GM08714 (cell line): ENCODE measurements at regions not wholly inside any gene's neighbourhood (a gene's known extent, or its start where the extent isn't known, plus 50 kb on each side); places are given as distances from the start of the nearest gene placed in this dataset.

Source experiments
- H3K4me3 ChIP-seq: fragments of 200-500 bp; sonication (Bioruptor generic); 2 replicates; pipeline ENCODE4 v1.5.1; 2014; ENCODE audit warnings: mild to moderate bottlenecking, low read length, inconsistent platforms
- ZNF274 ChIP-seq: IDR thresholded peaks from 2 replicates; pipeline ENCODE4 v1.6.1; 2012; ENCODE audit warnings: mild to moderate bottlenecking, low read depth, low read length

DNA sequence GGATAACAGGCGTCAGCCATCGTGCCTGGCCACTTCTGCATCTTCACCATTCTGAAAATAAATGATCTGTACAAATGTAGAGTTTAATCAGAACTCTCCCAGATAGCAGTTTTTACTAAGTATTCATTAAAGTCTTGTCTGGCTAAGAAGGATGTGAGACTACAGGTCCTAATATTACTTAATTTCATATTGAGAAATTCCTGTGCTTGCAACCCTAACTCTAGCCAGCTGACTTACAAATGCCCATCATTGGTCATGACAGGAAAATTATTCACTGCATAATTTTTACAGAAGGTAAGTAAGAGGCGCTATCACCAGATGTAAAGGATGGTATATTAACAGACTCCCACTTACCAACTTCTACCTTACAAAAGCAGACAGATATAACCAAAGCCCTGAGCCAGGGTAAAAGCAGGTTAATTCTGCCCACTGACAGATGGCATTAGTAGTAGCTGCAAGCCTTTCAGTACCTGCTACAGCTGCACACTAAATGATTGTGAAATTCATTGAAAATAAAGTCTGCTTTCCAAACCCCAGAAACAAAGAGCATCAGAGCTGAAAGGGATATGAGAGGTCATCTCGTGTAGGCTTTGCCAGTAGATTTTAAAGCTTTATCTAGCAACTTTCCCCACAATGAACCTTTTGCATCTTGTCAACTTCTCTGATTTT, 55.9 kb upstream of the FOXN2 start:
- no peak overlapping the region for H3K4me3 ChIP-seq
- TF ChIP-seq ZNF274 = no peak

- H3K4me3 ChIP-seq = no peak overlapping the region
- TF ChIP-seq ZNF274 = no peak
Measured at GRCh38 chr2:48259811-48260210, 54.7 kb upstream of the FOXN2 start.

DNA sequence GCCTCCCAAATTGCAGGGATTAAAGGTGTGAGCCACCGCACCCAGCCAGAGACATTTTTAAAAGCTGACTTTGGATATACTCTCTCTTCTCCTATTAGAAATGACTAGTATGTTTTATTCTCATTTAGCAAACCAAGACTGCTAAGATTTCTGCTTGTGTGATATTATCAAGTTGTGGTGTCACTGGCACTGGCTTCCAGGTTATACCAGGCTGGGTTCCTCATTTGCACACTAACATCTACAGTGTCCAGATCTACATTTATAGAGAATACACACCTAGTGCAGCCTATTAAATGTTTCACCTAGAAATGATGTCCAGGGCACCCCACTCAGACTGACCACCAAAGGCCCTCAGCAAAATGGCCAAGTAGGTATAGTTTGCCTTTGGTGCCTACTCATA, 49.9 kb upstream of the FOXN2 start:
- H3K4me3 ChIP-seq = no peak overlapping the region
- TF ChIP-seq ZNF274 = no peak
